H1 (cell line): ENCODE measurements at regions not wholly inside any gene's neighbourhood (a gene's known extent, or its start where the extent isn't known, plus 50 kb on each side); places are given as distances from the start of the nearest gene placed in this dataset.

ENCODE experiments used
- CTCF ChIA-PET: fragments of 300-600 bp; sonication (Branson Sonifier 250); formaldehyde crosslinking; loops from one replicate; lab custom pipeline; 2021; ENCODE audit not compliant: partially characterized antibody; lab: Charles Lee
- POLR2A ChIA-PET: fragments of 300-600 bp; sonication (Branson Sonifier 250); formaldehyde crosslinking; loops from one replicate; lab custom pipeline; 2021; ENCODE audit warnings: inconsistent platforms; ENCODE audit not compliant: partially characterized antibody; lab: Charles Lee
- DNase-seq, 2 experiments: peaks; one replicate each; pipeline versions ENCODE4 v3.0.0 to v3.0.0-alpha.2; 2010 to 2022; ENCODE audit warnings: low spot score in 2 of 2, low read depth in 1 of 2, mixed read lengths in 1 of 2
- FAIRE-seq: peaks from 2 replicates; lab custom pipeline; 2011; peaks lifted over from hg19 to GRCh38; lab: Jason Lieb, UNC
- H2AFZ ChIP-seq: 2 replicates; pipeline ENCODE4 v1.8.1; 2012; ENCODE audit warnings: low read length, inconsistent platforms
- H2AK5ac ChIP-seq: 2 replicates; pipeline ENCODE4 v1.6.1; 2013; ENCODE audit warnings: low read depth, low read length
- H2BK120ac ChIP-seq: replicated peaks from 2 replicates; pipeline ENCODE3; 2013; ENCODE audit warnings: low read depth, low read length, inconsistent platforms
- H2BK12ac ChIP-seq: 2 replicates; pipeline ENCODE4 v1.6.1; 2013; ENCODE audit warnings: low read depth, low read length
- H2BK15ac ChIP-seq: 2 replicates; pipeline ENCODE4 v1.6.1; 2013; ENCODE audit warnings: low read length
- H2BK20ac ChIP-seq: 2 replicates; pipeline ENCODE4 v1.6.1; 2013; ENCODE audit warnings: low read length
- H2BK5ac ChIP-seq: 2 replicates; pipeline ENCODE4 v1.6.1; 2013; ENCODE audit warnings: low read depth, low read length
- H3K14ac ChIP-seq: 2 replicates; pipeline ENCODE4 v1.6.1; 2013; ENCODE audit warnings: inconsistent platforms; ENCODE audit not compliant: insufficient read length
- H3K18ac ChIP-seq: 2 replicates; pipeline ENCODE4 v1.6.1; 2013; ENCODE audit warnings: low read length; ENCODE audit errors: extremely low read depth
- H3K23ac ChIP-seq: 2 replicates; pipeline ENCODE4 v1.6.1; 2013; ENCODE audit warnings: inconsistent platforms; ENCODE audit not compliant: insufficient read length
- H3K23me2 ChIP-seq: 2 replicates; pipeline ENCODE4 v1.6.1; 2013; ENCODE audit warnings: low read depth, low read length
- H3K27ac ChIP-seq: 2 replicates; pipeline ENCODE4 v1.6.1; 2011; ENCODE audit warnings: low read depth, low read length, inconsistent platforms
- H3K27me3 ChIP-seq, 4 experiments: replicated peaks in 1 of 4; 1 replicate in 1 of 4; 2 replicates in 3 of 4; pipeline versions ENCODE4 v1.6.1 to v1.8.1; 2011 to 2013; ENCODE audit warnings: low read length in 3 of 4, mild to moderate bottlenecking in 3 of 4, inconsistent platforms in 2 of 4, mixed read lengths in 2 of 4, moderate library complexity in 1 of 4; ENCODE audit not compliant: control insufficient read depth in 3 of 4, insufficient read depth in 3 of 4; ENCODE audit errors: extremely low read depth in 1 of 4
- H3K36me3 ChIP-seq, 4 experiments: 2 replicates each; pipeline versions ENCODE4 v1.6.1 to v1.8.1; 2011 to 2013; ENCODE audit warnings: mild to moderate bottlenecking in 4 of 4, low read length in 3 of 4, moderate library complexity in 2 of 4, control low read depth in 1 of 4, inconsistent platforms in 1 of 4; ENCODE audit not compliant: insufficient read depth in 4 of 4, control insufficient read depth in 2 of 4
- H3K4ac ChIP-seq: replicated peaks from 2 replicates; pipeline ENCODE3; 2013; ENCODE audit warnings: low read length, low read depth, mixed read lengths, inconsistent platforms; ENCODE audit not compliant: insufficient read length
- H3K4me1 ChIP-seq, 4 experiments: replicated peaks in 1 of 4; 1 replicate in 1 of 4; 2 replicates in 3 of 4; pipeline versions ENCODE4 v1.6.1 to v1.8.1; 2011 to 2013; ENCODE audit warnings: low read length in 3 of 4, inconsistent platforms in 2 of 4, mixed read lengths in 1 of 4; ENCODE audit not compliant: insufficient read depth in 4 of 4, control insufficient read depth in 3 of 4
- H3K4me2 ChIP-seq, 2 experiments: 2 replicates each; pipeline versions ENCODE4 v1.6.1 to v1.8.1; 2011 to 2013; ENCODE audit warnings: low read depth in 2 of 2, low read length in 2 of 2, control low read depth in 1 of 2, inconsistent platforms in 1 of 2, mild to moderate bottlenecking in 1 of 2; ENCODE audit not compliant: insufficient read depth in 1 of 2
- H3K4me3 ChIP-seq, 4 experiments: fragments of 200-600, 300-600 bp in 1 of 4; sonication (generic), shearing (Covaris generic), sonication (Bioruptor Twin) in 1 of 4; 2 replicates each; pipeline versions ENCODE4 v1.5.1 to v1.8.1; 2011 to 2016; ENCODE audit warnings: low read length in 4 of 4, low read depth in 3 of 4, control low read depth in 2 of 4, inconsistent platforms in 2 of 4, mild to moderate bottlenecking in 2 of 4, mixed read lengths in 1 of 4, moderate library complexity in 1 of 4; ENCODE audit not compliant: insufficient read depth in 2 of 4; ENCODE audit errors: extremely low read depth in 1 of 4
- H3K56ac ChIP-seq: replicated peaks from 2 replicates; pipeline ENCODE3; 2013; ENCODE audit warnings: low read depth, mild to moderate bottlenecking, mixed read lengths, low read length, inconsistent platforms; ENCODE audit not compliant: insufficient read length
- H3K79me1 ChIP-seq: 2 replicates; pipeline ENCODE4 v1.6.1; 2013; ENCODE audit warnings: low read depth, low read length, control low read depth
- H3K79me2 ChIP-seq, 2 experiments: 2 replicates each; pipeline versions ENCODE4 v1.6.1 to v1.8.1; 2012 to 2013; ENCODE audit warnings: low read length in 2 of 2, mild to moderate bottlenecking in 2 of 2, inconsistent platforms in 1 of 2; ENCODE audit not compliant: insufficient read depth in 2 of 2, control insufficient read depth in 1 of 2
- H3K9ac ChIP-seq, 4 experiments: replicated peaks in 1 of 4; 1 replicate in 1 of 4; 2 replicates in 3 of 4; pipeline versions ENCODE4 v1.6.1 to v1.8.1; 2011 to 2013; ENCODE audit warnings: low read depth in 3 of 4, low read length in 3 of 4, control low read depth in 2 of 4, mild to moderate bottlenecking in 2 of 4, moderate library complexity in 2 of 4, inconsistent platforms in 1 of 4; ENCODE audit errors: extremely low read depth in 1 of 4
- H3K9me3 ChIP-seq, 2 experiments: 2 replicates each; pipeline versions ENCODE4 v1.6.1 to v1.8.1; 2012 to 2013; ENCODE audit warnings: mild to moderate bottlenecking in 2 of 2, moderate library complexity in 2 of 2, control low read depth in 1 of 2, inconsistent platforms in 1 of 2, low read depth in 1 of 2, low read length in 1 of 2, mixed read lengths in 1 of 2; ENCODE audit not compliant: insufficient read depth in 2 of 2
- H4K20me1 ChIP-seq, 2 experiments: replicated peaks in 1 of 2; 2 replicates each; pipeline versions ENCODE3 to v1.8.1; 2011 to 2013; ENCODE audit warnings: inconsistent platforms in 2 of 2, low read length in 2 of 2, mild to moderate bottlenecking in 1 of 2; ENCODE audit not compliant: insufficient read depth in 2 of 2, control insufficient read depth in 1 of 2
- H4K5ac ChIP-seq: 2 replicates; pipeline ENCODE4 v1.6.1; 2013; ENCODE audit warnings: low read length, low read depth, mixed read lengths, inconsistent platforms; ENCODE audit not compliant: insufficient read length
- H4K8ac ChIP-seq: 2 replicates; pipeline ENCODE4 v1.8.0; 2013; ENCODE audit warnings: mild to moderate bottlenecking, moderate library complexity, low read length, inconsistent platforms; ENCODE audit not compliant: insufficient read depth; ENCODE audit errors: extremely low read depth
- H4K91ac ChIP-seq: replicated peaks from 2 replicates; pipeline ENCODE3; 2013; ENCODE audit warnings: low read length, mixed read lengths, inconsistent platforms; ENCODE audit not compliant: insufficient read length
- ASH2L ChIP-seq: fragments of 200-600, 300-600 bp; sonication (generic); IDR thresholded peaks from one replicate; pipeline ENCODE4 v1.7.1; 2017; ENCODE audit warnings: low read length
- CBX5 ChIP-seq: fragments of 300-800, 300-1000 bp; sonication (generic); IDR thresholded peaks from 2 replicates; pipeline ENCODE4 v1.7.1; 2016; ENCODE audit warnings: antibody characterized with exemption, low read length, low read depth
- CREB1 ChIP-seq: IDR thresholded peaks from 2 replicates; pipeline ENCODE4 v1.6.1; 2012; ENCODE audit warnings: inconsistent platforms
- JUN ChIP-seq: IDR thresholded peaks from 2 replicates; pipeline ENCODE4 v1.6.1; 2011; ENCODE audit warnings: low read depth, mild to moderate bottlenecking, improper control_type of control experiment, low read length
- MAX ChIP-seq: IDR thresholded peaks from 2 replicates; pipeline ENCODE4 v1.6.1; 2012; ENCODE audit warnings: inconsistent platforms
- POLR2AphosphoS5 ChIP-seq: IDR thresholded peaks from 2 replicates; pipeline ENCODE4 v1.6.1; 2011; ENCODE audit warnings: low read depth, low read length
- SIN3A ChIP-seq, 2 experiments: IDR thresholded peaks in 1 of 2; conservative IDR thresholded peaks in 1 of 2; 2 replicates each; pipeline ENCODE4 v1.6.1; 2011 to 2012; ENCODE audit warnings: low read length in 2 of 2, improper control_type of control experiment in 1 of 2, low read depth in 1 of 2, mild to moderate bottlenecking in 1 of 2
- TBP ChIP-seq: IDR thresholded peaks from 2 replicates; pipeline ENCODE4 v1.6.1; 2011; ENCODE audit warnings: low read depth, low read length, improper control_type of control experiment
- ZNF274 ChIP-seq: IDR thresholded peaks from 2 replicates; pipeline ENCODE4 v1.7.0; 2012; ENCODE audit warnings: low read length, borderline replicate concordance; ENCODE audit errors: extremely low read depth
- WGBS, 2 experiments: shearing (Covaris generic) in 1 of 2; methylation state at CpG; one replicate each; pipeline versions ENCODE4 v1.1.6 to v1.1.7; 2013 to 2015; ENCODE audit warnings: low lambda C conversion rate in 2 of 2, mixed read lengths in 2 of 2, inconsistent platforms in 1 of 2, low coverage in 1 of 2, missing lambda C conversion rate in 1 of 2; ENCODE audit not compliant: insufficient replicate concordance in 2 of 2, insufficient coverage in 1 of 2, insufficient read length in 1 of 2; ENCODE audit errors: extremely low coverage in 1 of 2, missing lambda C conversion rate in 1 of 2; 5-methylcytosine and 5-hydroxymethylcytosine counted together

GRCh38 chr9:85427772-85428171 lies 314.0 kb downstream of the AGTPBP1 start:
- Histone ChIP-seq H2AFZ (no peak overlapping the region), H4K91ac (no peak overlapping the region)
- FAIRE-seq, result no peak

More at GRCh38 chr9:85427772-85428171, 314.0 kb downstream of the AGTPBP1 start:
- H3K79me1 ChIP-seq, result no peaks in the 10 kb centered on the region
- H2BK12ac ChIP-seq, result no peak overlapping the region
- DNase-seq, result no peak
- no peaks in the 10 kb centered on the region for H3K27me3 ChIP-seq
- TF ChIP-seq SIN3A (conservative IDR thresholded peaks at IDR 0.05 in 1 of 2, IDR thresholded peaks at IDR 0.05 in 1 of 2; ENCODE audit: low read depth in 1 of 2, low read length in 2 of 2) (no peak), JUN (no peak), CREB1 (no peak), TBP (no peak), MAX (no peak), POLR2AphosphoS5 (no peak), ASH2L (no peak), CBX5 (no peak), ZNF274 (no peak)
- no peaks in the 10 kb centered on the region for H3K36me3 ChIP-seq
- H2BK5ac ChIP-seq, result no peak overlapping the region
- H3K4ac ChIP-seq, result no peak overlapping the region
- H3K4me2 ChIP-seq, result no peak overlapping the region
- no peak overlapping the region for H2BK20ac ChIP-seq
- ChIA-PET POLR2A (no interaction called here), CTCF (interaction anchor here (0.6 to 6.8 kb wide), 5 partner anchors 38 to 183 kb away, joined by 3 to 52 read pairs (median 4); no protein-coding TSS in a partner anchor)
- no peak overlapping the region for H2AK5ac ChIP-seq
- H3K4me3 ChIP-seq, result no peak overlapping the region
- no peak overlapping the region for H3K56ac ChIP-seq
- no peak overlapping the region for H3K27ac ChIP-seq
- no peak overlapping the region for H4K5ac ChIP-seq
- H3K4me1 ChIP-seq, result no peaks in the 10 kb centered on the region
- no peaks in the 10 kb centered on the region for H3K79me2 ChIP-seq
- H4K8ac ChIP-seq, result no peak overlapping the region
- no peak overlapping the region for H3K14ac ChIP-seq
- H3K9ac ChIP-seq, result no peak overlapping the region
- 81% methylated on average over 8 of the region's 8 CpGs; no CpG with 5 or more reads in 1 of the 2 experiments for WGBS, 2 experiments
- no peaks in the 10 kb centered on the region for H3K23me2 ChIP-seq
- no peak overlapping the region for H2BK15ac ChIP-seq
- no peak overlapping the region for H3K18ac ChIP-seq
- no peaks in the 10 kb centered on the region for H4K20me1 ChIP-seq
- H3K23ac ChIP-seq, result no peak overlapping the region
- no peak overlapping the region for H2BK120ac ChIP-seq
- H3K9me3 ChIP-seq, result no peaks in the 10 kb centered on the region; a peak in 1 of 4 replicates
